ENCODE measurements at regions not wholly inside any gene's neighbourhood (a gene's known extent, or its start where the extent isn't known, plus 50 kb on each side); places are given as distances from the start of the nearest gene placed in this dataset.

DNA sequence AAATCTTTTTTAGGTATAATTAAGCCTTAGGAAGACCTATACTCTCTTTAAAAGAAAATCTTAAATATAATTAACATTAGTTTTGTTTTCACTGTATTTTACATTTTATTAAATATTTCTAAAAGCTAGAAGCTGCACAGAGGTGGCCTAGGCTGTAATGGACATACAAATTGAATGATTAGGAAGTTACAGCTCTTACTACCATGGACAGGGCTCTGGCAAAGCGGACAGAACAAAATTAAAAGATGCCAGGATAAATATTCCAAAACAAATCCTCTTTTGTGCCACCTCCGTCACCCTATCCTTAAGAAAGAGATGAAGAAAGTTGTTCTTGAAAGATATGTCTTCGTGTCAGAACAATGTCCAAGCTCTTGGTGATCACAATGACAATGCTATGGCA lies 376.5 kb downstream of the ETNK1 start:
- intact Hi-C loops (cut with DNase I; ENCODE audit: low total_unique reads), result no loop called here
- no peaks in the 10 kb centered on the region for H3K36me3 ChIP-seq
- in situ Hi-C loops (cut with MboI; ENCODE audit: low sequenced_read_pairs in 4 of 4), result no loop called here
- DNase-seq, result no peak
- H3K4me1 ChIP-seq, result no peaks in the 10 kb centered on the region
- H3K4me3 ChIP-seq, result no peak overlapping the region
- TF ChIP-seq POLR2A (IDR thresholded peaks at IDR 0.05) (no peak), CTCF (IDR thresholded peaks at IDR 0.05 in 4 of 5, conservative IDR thresholded peaks at IDR 0.05 in 1 of 5) (no peak)
- H3K27ac ChIP-seq, result no peak overlapping the region
- ATAC-seq, result no peak
- no peaks in the 10 kb centered on the region for H3K27me3 ChIP-seq
- H3K9me3 ChIP-seq, result no peaks in the 10 kb centered on the region

- in situ Hi-C loops (cut with MboI; ENCODE audit: low sequenced_read_pairs in 4 of 4), result no loop called here
- ATAC-seq (no peak), DNase-seq (no peak)
- Histone ChIP-seq H3K4me3 (no peak overlapping the region), H3K4me1 (no peaks in the 10 kb centered on the region), H3K27ac (no peak overlapping the region), H3K27me3 (no peaks in the 10 kb centered on the region), H3K36me3 (no peaks in the 10 kb centered on the region), H3K9me3 (no peaks in the 10 kb centered on the region)
- TF ChIP-seq CTCF (IDR thresholded peaks at IDR 0.05 in 4 of 5, conservative IDR thresholded peaks at IDR 0.05 in 1 of 5) (no peak), POLR2A (IDR thresholded peaks at IDR 0.05) (no peak)
- intact Hi-C loops (cut with DNase I; ENCODE audit: low total_unique reads), result no loop called here
Measured at GRCh38 chr12:23002381-23002780, 377.4 kb downstream of the ETNK1 start.

DNA sequence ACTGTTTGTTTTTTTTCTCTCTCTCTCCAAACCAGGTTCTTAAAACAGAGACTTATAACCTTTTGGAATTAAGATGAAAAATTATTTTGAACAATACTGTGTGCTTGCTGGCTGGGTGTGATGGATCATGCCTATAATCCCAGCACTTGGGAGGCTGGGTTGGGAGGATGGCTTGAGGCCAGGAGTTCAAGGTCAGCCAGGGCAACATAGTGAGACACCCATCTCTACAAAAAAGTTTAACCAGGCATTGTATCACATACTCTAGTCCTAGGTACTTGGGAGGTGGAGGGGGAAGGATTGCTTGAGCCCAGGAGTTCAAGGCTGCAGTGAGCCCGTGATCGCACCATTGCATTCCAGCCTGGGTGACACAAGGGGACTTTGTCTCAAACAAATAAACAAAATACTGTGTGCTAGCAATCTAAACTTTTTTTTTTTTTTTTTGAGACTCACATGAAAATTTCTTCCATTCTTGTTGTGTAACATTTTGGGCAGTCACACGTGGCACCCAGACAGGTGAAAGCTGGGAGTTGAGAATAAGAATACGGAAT lies 379.6 kb downstream of the ETNK1 start:
- H3K4me1 ChIP-seq, result no peaks in the 10 kb centered on the region
- H3K4me3 ChIP-seq, result no peak overlapping the region
- TF ChIP-seq CTCF (IDR thresholded peaks at IDR 0.05 in 4 of 5, conservative IDR thresholded peaks at IDR 0.05 in 1 of 5) (no peak), POLR2A (IDR thresholded peaks at IDR 0.05) (no peak)
- in situ Hi-C loops (cut with MboI; ENCODE audit: low sequenced_read_pairs in 4 of 4) (no loop called here), intact Hi-C loops (cut with DNase I; ENCODE audit: low total_unique reads) (no loop called here)
- no peaks in the 10 kb centered on the region for H3K36me3 ChIP-seq
- no peaks in the 10 kb centered on the region for H3K27me3 ChIP-seq
- ATAC-seq (no peak), DNase-seq (no peak)
- no peak overlapping the region for H3K27ac ChIP-seq
- H3K9me3 ChIP-seq, result no peaks in the 10 kb centered on the region

DNA sequence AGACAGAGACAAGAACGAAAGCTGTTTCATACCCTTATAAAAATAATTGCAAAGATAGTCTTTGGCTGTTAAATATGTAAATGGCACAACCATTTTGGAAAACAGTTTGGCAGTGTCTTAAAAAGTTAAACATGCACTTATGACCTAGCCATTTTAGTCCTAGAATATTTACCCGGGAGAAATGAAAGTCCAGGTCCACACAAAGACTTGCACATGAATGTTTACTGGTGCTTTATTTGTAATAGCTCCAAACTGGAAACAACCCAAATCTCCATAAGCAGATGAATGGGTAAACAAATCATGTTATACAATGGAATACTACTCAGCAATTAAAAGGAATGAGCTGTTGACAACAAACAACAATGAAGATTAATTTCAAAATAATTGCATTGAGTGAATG lies 380.4 kb downstream of the ETNK1 start:
- ATAC-seq (no peak), DNase-seq (no peak)
- in situ Hi-C loops (cut with MboI; ENCODE audit: low sequenced_read_pairs in 4 of 4), result no loop called here
- no peaks in the 10 kb centered on the region for H3K4me1 ChIP-seq
- intact Hi-C loops (cut with DNase I; ENCODE audit: low total_unique reads), result no loop called here
- H3K27me3 ChIP-seq, result no peaks in the 10 kb centered on the region
- H3K36me3 ChIP-seq, result no peaks in the 10 kb centered on the region
- no peak overlapping the region for H3K4me3 ChIP-seq
- H3K27ac ChIP-seq, result no peak overlapping the region
- no peaks in the 10 kb centered on the region for H3K9me3 ChIP-seq
- TF ChIP-seq CTCF (IDR thresholded peaks at IDR 0.05 in 4 of 5, conservative IDR thresholded peaks at IDR 0.05 in 1 of 5), result no peak
- TF ChIP-seq POLR2A (IDR thresholded peaks at IDR 0.05), result no peak

DNA sequence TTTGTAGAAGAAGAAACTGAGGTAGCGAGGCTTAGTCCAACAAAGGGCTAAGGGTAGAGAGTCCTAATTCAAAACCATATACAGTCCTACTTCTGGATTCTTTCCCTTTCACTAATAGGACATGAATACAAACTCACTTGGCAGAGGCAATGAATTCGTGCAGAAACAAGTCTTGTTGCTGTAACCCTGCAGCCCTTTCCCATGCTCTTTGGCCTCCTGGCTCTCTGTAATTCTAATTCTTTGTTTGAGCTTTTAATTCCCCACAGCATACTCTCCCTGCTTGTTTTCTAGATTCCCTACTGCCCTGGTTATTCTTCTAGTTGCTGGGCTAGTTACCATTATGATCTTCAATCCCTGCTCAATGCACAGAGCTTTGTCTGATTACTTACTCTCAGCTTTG lies 381.4 kb downstream of the ETNK1 start:
- H3K27ac ChIP-seq, result no peak overlapping the region
- no peaks in the 10 kb centered on the region for H3K4me1 ChIP-seq
- no peak overlapping the region for H3K4me3 ChIP-seq
- H3K36me3 ChIP-seq, result no peaks in the 10 kb centered on the region
- H3K9me3 ChIP-seq, result no peaks in the 10 kb centered on the region
- DNase-seq, result no peak
- in situ Hi-C loops (cut with MboI; ENCODE audit: low sequenced_read_pairs in 4 of 4) (no loop called here), intact Hi-C loops (cut with DNase I; ENCODE audit: low total_unique reads) (no loop called here)
- H3K27me3 ChIP-seq, result no peaks in the 10 kb centered on the region
- no peak for ATAC-seq
- TF ChIP-seq CTCF (IDR thresholded peaks at IDR 0.05 in 4 of 5, conservative IDR thresholded peaks at IDR 0.05 in 1 of 5) (no peak), POLR2A (IDR thresholded peaks at IDR 0.05) (no peak)

Data from gastrocnemius medialis (tissue), 4 donors.